ENCODE measurements at regions not wholly inside any gene's neighbourhood (a gene's known extent, or its start where the extent isn't known, plus 50 kb on each side); places are given as distances from the start of the nearest gene placed in this dataset.

DNA sequence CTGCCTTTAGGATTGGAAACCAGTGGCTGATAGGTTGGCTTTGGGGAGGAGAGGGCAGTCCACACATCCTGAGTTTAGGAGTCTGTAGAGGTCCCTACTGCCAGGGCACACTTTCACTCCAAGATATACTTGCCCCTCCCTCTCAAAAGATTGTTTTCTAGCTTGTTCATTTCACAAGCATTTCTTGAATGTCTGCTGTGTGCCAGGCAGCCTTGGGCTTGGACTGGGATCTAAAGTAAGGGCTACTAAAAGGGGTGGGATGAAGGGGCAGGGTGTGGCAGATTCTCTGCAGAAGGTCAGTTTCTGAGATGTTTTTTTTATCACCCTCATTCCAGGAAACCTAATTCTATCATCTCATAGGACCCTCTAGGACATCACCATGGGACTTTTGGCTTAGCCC is 272.4 kb downstream of the SKAP2 start:
- H3K27me3 Mint-ChIP-seq (ENCODE audit: unreplicated experiment) = no peaks in the 10 kb centered on the region
- no peak overlapping the region for H3K27ac Mint-ChIP-seq (ENCODE audit: unreplicated experiment)
- TF ChIP-seq, protein P1, sequence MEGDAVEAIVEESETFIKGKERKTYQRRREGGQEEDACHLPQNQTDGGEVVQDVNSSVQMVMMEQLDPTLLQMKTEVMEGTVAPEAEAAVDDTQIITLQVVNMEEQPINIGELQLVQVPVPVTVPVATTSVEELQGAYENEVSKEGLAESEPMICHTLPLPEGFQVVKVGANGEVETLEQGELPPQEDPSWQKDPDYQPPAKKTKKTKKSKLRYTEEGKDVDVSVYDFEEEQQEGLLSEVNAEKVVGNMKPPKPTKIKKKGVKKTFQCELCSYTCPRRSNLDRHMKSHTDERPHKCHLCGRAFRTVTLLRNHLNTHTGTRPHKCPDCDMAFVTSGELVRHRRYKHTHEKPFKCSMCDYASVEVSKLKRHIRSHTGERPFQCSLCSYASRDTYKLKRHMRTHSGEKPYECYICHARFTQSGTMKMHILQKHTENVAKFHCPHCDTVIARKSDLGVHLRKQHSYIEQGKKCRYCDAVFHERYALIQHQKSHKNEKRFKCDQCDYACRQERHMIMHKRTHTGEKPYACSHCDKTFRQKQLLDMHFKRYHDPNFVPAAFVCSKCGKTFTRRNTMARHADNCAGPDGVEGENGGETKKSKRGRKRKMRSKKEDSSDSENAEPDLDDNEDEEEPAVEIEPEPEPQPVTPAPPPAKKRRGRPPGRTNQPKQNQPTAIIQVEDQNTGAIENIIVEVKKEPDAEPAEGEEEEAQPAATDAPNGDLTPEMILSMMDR (IDR thresholded peaks at IDR 0.05; ENCODE audit: unreplicated experiment) = no peak
- no peaks in the 10 kb centered on the region for H3K36me3 Mint-ChIP-seq (ENCODE audit: low read depth, unreplicated experiment)
- no peak overlapping the region for H3K4me3 Mint-ChIP-seq (ENCODE audit: unreplicated experiment)
- no peaks in the 10 kb centered on the region for H3K9me3 Mint-ChIP-seq (ENCODE audit: unreplicated experiment)
- DNase-seq (ENCODE audit: low spot score) = no peak
- H3K4me1 Mint-ChIP-seq (ENCODE audit: unreplicated experiment) = peaks cover 3% of the 10 kb centered on the region

DNA sequence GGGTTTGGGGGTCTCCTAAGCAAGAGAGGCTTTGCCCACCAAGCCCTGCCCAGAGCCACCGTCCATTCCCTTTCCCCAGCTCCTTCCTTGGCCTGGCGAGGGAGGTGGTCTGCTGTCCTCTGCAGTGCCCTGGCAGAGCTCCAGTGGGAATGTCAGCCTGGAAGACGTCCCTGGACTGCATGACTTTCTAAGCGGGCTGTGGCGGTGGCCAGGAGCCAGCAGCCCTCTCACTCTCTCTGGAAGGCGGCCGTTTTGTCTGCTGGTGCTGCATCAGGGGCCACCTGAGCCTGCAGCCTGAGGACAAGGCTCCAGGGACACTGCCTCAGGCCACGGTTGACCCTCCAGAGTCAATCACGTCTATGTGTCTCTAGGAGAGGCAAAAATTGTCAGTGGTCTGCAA is 271.0 kb downstream of the SKAP2 start:
- DNase-seq (ENCODE audit: low spot score) = no peak
- Mint-ChIP-seq H3K9me3 (ENCODE audit: unreplicated experiment) (no peaks in the 10 kb centered on the region), H3K27ac (ENCODE audit: unreplicated experiment) (no peak overlapping the region), H3K27me3 (ENCODE audit: unreplicated experiment) (no peaks in the 10 kb centered on the region), H3K4me3 (ENCODE audit: unreplicated experiment) (no peak overlapping the region), H3K4me1 (ENCODE audit: unreplicated experiment) (peaks cover under 1% of the 10 kb centered on the region), H3K36me3 (ENCODE audit: low read depth, unreplicated experiment) (no peaks in the 10 kb centered on the region)
- TF ChIP-seq, protein P1 (IDR thresholded peaks at IDR 0.05; ENCODE audit: unreplicated experiment) = no peak

DNA sequence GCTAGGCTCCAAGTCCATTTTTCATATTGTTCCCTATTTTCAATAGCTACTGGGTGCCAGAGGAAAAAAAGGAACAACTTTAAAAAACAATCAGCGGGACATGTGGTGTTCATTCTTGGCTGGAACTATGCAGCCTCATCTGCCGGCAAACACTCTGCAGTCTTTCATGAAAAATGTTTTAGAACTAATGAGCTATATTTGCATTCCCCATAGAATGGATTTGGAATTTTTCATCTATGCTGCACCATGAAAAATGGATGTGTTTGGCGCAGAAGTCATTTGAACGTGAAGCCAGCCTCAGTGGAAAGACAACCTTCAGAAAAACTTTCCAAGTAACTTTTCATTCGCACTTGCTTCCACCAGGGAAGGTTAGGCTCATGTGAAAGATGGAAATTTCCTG is 270.5 kb downstream of the SKAP2 start:
- H3K27ac Mint-ChIP-seq (ENCODE audit: unreplicated experiment) = no peak overlapping the region
- H3K4me3 Mint-ChIP-seq (ENCODE audit: unreplicated experiment) = no peak overlapping the region
- H3K4me1 Mint-ChIP-seq (ENCODE audit: unreplicated experiment) = no peaks in the 10 kb centered on the region
- no peaks in the 10 kb centered on the region for H3K9me3 Mint-ChIP-seq (ENCODE audit: unreplicated experiment)
- no peaks in the 10 kb centered on the region for H3K27me3 Mint-ChIP-seq (ENCODE audit: unreplicated experiment)
- TF ChIP-seq, protein P1 (IDR thresholded peaks at IDR 0.05; ENCODE audit: unreplicated experiment) = no peak
- no peak for DNase-seq (ENCODE audit: low spot score)
- no peaks in the 10 kb centered on the region for H3K36me3 Mint-ChIP-seq (ENCODE audit: low read depth, unreplicated experiment)

DNA sequence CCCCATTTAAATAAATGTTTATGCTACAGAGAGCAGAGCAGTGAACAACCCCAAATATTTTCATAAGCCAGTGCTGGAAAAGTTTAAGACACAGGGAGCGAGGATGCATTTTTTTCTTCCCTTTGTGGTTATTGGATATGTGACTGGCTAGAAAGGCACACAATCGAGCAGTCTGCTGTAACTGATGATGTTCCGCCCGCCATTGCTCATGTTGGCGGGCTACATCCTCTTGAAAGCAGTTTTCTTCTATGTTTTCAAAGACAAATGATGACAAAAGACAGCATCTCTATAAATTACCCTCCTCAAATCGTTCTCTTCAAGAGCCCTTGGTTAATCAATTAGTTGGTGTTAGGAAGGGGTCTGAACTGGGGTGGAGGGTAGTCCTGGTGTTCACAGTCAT is 269.8 kb downstream of the SKAP2 start:
- no peak overlapping the region for H3K27ac Mint-ChIP-seq (ENCODE audit: unreplicated experiment)
- no peaks in the 10 kb centered on the region for H3K4me1 Mint-ChIP-seq (ENCODE audit: unreplicated experiment)
- H3K9me3 Mint-ChIP-seq (ENCODE audit: unreplicated experiment) = no peaks in the 10 kb centered on the region
- H3K36me3 Mint-ChIP-seq (ENCODE audit: low read depth, unreplicated experiment) = no peaks in the 10 kb centered on the region
- no peak overlapping the region for H3K4me3 Mint-ChIP-seq (ENCODE audit: unreplicated experiment)
- DNase-seq (ENCODE audit: low spot score) = no peak
- TF ChIP-seq, protein P1 (IDR thresholded peaks at IDR 0.05; ENCODE audit: unreplicated experiment) = no peak
- no peaks in the 10 kb centered on the region for H3K27me3 Mint-ChIP-seq (ENCODE audit: unreplicated experiment)

DNA sequence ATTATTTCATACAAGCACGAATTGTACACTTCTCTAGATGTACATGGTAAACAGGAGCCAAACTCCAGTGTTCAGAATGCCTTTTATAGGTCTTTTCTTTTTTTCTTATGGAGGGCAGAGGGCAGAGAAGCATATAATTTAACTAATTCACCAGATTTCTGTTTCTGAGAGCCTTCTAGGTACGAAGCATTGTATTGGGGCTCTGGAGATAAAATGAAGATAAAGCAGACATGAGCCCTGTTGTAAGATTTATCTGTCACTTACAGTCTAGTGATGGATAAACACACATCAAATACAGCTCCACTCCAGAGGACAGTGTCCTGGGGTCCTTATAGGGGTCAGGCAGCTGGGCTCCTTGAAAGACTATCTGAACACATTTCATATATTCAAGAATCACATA is 265.5 kb downstream of the SKAP2 start:
- Mint-ChIP-seq H3K36me3 (ENCODE audit: low read depth, unreplicated experiment) (no peaks in the 10 kb centered on the region), H3K27me3 (ENCODE audit: unreplicated experiment) (no peaks in the 10 kb centered on the region), H3K27ac (ENCODE audit: unreplicated experiment) (no peak overlapping the region), H3K9me3 (ENCODE audit: unreplicated experiment) (no peaks in the 10 kb centered on the region), H3K4me1 (ENCODE audit: unreplicated experiment) (no peaks in the 10 kb centered on the region), H3K4me3 (ENCODE audit: unreplicated experiment) (no peak overlapping the region)
- DNase-seq (ENCODE audit: low spot score) = no peak
- TF ChIP-seq, protein P1 (IDR thresholded peaks at IDR 0.05; ENCODE audit: unreplicated experiment) = no peak

Data from endothelial cell (in vitro differentiated cells).